Gastroesophageal sphincter (tissue), 3 donors: ENCODE measurements at regions not wholly inside any gene's neighbourhood (a gene's known extent, or its start where the extent isn't known, plus 50 kb on each side); places are given as distances from the start of the nearest gene placed in this dataset.

Source experiments
- CTCF ChIP-seq, 4 experiments: fragments of 200-600 bp in 2 of 4; fragments of 450-650 bp in 2 of 4; sonication (generic) in 1 of 4; IDR thresholded peaks; one replicate each; pipeline ENCODE4 v1.5.1; 2017 to 2019; ENCODE audit warnings: antibody characterized with exemption in 4 of 4, mild to moderate bottlenecking in 2 of 4, moderate library complexity in 2 of 4
- EP300 ChIP-seq: sonication (generic); formaldehyde crosslinking; IDR thresholded peaks from one replicate; pipeline ENCODE4 v1.6.1; 2017; ENCODE audit warnings: antibody characterized with exemption, mild to moderate bottlenecking
- POLR2A ChIP-seq, 2 donors: fragments of 450-650 bp; IDR thresholded peaks; one replicate each; pipeline ENCODE4 v1.6.1; 2017; ENCODE audit warnings: antibody characterized with exemption in 2 of 2, mild to moderate bottlenecking in 2 of 2, moderate library complexity in 1 of 2
- POLR2AphosphoS5 ChIP-seq: sonication (generic); formaldehyde crosslinking; IDR thresholded peaks from one replicate; pipeline ENCODE4 v1.6.1; 2017; ENCODE audit warnings: antibody characterized with exemption

DNA sequence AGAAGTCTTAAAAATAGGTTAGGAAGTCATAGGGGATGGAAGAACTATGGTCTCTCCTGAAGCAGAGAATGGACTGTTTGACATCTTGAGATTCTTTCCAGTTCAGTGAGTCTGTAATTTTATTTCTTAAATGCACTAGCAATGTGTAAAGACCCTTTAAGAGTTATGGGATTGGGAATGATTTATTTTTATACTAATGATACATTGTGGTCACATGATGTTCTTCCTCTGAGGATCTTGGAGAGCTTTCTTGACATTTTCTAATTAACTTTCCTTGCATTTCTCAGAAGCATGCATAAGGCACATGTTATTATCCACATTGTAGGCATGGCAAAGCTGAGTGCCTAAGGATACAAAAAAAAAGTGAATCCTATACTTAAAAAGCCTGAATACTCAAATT, 507.6 kb upstream of the NRSN1 start:
- TF ChIP-seq CTCF (IDR thresholded peaks at IDR 0.05) (no peak), EP300 (no peak), POLR2A (IDR thresholded peaks at IDR 0.05) (no peak), POLR2AphosphoS5 (no peak)
